NCI-H526 (cell line): ENCODE measurements at regions not wholly inside any gene's neighbourhood (a gene's known extent, or its start where the extent isn't known, plus 50 kb on each side); places are given as distances from the start of the nearest gene placed in this dataset.
"Not testable (repeated sequence)": the region's sequence is repeated elsewhere in the genome, so short reads cannot be mapped to it uniquely, and the experiment has no call there.

Experiments
- DNase-seq, 2 experiments: peaks; one replicate each; lab custom pipeline; 2025; lab: John Stamatoyannopoulos, UW

DNA sequence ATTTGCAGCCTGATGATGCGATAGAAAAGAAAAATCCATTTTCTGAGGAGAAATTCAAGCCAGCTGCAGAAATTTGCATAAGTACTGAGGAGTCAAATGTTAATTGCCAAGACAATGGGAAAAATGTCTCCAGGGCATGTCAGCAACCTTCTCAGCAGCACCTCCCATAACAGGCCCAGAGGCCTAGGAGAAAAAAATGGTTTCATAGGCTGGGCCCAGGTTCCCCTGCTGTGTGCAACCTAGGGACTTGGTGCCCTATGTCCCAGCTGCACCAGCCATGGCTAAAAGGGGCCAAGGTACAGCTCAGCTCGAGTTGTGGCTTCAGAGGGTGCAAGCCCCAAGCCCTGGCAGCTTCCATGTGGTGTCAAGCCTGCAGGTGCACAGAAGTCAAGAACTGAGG lies 144.8 kb upstream of the PRKD1 start:
- DNase-seq = not testable (repeated sequence)

DNA sequence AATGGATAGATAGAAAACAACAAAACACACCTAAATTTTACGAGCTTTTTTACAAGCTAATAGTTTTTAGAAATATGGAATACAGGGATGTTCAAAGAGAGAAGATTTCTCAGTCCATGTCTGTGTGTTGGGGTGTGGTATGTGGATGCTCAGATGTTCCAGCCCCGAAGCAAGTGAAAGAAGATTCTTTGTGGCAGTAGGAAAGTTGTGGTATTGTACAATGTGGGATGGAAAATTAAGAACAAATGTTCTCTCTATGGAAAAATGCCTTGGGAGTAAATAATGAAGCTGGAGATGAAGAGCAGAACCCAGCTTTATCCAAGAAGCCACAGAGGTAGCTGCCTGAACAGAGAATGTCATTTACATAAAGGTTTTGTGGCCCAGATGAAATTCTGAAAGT lies 150.3 kb upstream of the PRKD1 start:
- DNase-seq = no peak

DNA sequence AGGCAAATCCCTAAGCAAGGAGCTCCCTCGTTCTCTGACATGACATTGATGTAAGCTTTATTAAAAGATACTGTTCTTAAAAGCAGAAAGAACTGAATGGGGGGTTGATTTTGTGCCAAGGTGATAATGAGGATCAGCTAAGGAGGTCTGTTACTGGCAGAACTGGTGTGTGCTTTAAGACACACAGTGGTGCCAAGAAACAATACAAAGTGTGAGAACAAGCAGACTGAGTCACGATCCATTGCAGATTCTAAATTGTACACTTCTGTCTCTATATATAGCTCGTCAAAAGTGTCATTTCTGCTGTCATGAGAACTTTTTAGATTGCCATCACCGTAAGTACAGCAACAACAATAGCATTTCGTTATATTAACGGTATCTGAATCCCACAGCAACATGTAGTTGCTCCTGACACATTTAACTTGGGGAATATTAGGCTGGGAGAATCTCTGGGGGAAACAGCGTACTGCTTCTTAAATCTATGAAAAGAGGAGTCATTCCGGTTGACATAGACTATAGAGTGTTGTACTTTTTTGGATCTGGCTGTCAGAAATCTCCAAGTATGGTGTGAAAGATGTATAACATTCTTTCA lies 151.3 kb upstream of the PRKD1 start:
- no peak for DNase-seq

DNA sequence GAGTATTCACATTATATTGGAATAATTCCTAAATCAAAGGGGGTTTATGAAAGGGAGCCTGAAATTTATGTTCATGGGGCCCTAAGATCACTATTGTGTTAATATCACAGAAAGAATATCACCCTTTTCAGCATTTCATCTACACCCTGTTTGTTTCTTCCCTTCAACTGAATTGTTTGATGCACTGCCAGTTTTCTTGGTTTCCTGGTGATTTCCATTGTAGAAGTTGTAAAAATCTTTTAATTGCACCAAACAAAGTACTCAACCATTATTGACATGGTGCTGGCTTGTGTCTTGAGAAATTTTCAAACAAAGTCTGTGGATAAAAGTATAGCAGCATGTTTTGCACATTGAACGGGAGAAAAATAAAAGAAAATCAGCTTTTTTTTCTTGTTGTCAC lies 154.8 kb upstream of the PRKD1 start:
- no peak for DNase-seq

DNA sequence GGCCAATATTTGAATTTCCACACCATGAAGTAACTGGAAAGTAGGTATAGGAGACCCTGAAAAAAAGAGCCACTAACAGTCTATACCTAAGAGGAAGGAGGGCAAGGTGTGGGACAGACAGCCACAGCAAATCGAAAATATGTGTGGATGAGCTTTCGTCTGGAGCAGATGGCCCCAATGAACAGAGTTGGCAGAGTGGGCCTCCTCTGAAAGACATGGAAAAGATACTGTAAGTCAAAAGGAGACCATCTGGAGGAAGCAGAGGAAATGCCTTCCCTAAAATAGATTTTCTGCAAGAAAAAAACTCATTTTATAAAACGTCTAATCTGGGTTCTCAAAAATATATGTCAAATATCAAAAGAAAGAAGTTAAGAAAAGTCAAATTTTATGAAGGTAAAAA lies 157.2 kb upstream of the PRKD1 start:
- no peak for DNase-seq

DNA sequence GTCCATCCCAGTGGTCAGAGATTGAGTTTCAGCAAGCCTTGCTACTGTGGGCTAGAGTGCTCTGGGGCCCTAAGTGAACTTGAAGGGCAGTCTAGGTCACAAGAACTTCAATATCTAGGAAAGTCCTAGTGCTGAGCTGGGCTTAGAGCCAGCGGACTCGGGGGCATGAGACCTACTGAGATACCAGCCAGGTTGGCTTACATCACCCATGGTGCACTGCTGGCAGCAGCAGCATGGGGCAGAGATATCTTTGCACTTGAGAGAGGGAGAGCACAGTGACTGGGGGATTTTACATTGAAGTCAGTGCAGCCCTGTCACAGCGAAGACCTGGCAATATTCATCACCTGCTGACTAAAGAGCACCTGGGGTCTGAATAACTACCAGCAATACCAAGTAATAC lies 158.3 kb upstream of the PRKD1 start:
- no peak for DNase-seq

DNA sequence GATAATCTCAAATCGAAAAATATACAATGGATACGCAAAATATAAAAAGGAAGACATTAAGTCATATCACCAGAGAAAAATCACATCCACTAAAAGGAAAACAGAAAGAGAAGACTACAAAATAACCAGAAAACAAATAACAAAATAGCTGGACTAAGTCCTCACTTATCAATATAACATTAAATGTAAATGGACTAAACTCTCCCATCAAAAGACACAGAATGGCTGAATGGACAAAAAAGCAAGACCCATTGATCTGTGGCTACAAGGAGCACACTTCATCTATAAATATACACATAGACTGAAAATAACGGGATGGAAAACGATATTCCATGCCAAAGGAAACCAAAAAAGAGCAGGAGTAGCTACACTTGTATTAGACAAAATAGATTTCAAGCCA lies 161.0 kb upstream of the PRKD1 start:
- no peak for DNase-seq

DNA sequence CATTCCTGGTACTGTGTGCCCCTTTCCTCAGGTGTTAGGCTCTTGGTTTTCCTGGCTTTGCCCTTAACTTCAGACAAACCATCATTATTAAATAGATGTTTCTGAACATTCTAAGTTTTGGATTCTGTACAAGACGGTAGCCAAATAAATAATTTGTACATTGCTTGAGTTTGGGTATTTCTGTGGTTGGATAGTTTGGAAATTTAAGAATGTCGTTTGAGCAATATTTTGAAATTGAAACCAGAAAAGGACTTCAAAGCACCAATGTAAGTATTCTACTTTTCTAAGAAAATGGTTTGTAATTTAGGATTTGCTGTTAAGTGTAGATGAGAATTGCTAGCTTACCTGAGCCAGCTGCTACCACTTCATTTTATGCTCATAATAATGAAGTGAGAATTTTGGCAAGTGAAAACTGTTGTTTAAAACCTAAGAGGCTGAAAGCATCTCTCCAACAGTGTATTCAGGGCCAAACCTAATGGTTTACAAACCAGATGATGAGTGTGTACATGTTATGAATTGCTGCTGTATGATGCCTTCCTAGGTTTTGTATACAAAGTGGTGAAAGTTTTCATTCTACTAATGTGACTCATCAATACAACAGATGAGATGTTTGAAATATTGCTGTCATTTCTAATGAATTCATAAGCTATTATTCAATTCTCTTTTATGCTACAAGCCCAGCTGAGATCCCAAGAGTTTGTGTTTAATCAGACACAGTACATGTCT lies 181.5 kb upstream of the PRKD1 start:
- DNase-seq = no peak

DNA sequence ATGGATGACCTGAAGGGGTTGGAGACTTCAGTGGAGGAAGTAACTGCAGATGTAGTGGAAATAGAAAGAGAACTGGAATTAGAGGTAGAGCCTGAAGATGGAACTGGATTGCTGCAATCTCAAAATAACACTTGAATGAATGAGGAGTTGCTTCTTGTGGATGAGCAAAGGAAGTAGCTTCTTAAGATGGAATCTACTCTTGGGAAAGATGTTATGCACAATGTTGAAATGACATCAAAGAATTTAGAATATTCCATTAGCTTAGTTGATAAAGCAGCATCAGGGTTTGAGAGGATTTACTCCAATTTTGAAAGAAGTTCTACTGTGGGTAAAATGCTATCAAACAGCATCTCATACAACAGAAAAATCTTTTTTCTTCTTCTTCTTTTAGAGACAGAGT lies 186.4 kb upstream of the PRKD1 start:
- DNase-seq = no peak

DNA sequence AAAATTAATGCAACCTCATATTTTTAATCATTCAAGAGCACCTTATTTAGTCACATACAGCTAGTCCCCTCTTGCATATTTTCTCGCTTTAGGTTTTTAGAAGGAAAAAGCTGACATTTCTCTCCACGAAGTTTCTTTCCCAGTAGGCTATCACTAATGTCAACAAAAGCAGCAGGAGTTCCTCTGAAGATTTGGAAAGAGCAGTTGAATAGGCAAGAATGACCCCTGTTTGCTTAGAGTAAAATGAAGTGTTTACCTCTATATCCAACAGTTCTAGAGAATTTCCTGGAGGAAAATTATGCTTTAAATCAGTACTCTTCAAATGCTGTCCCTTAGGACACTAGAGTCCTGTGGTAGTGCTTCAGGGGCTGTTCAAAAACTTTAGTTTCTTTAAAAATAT lies 188.1 kb upstream of the PRKD1 start:
- no peak for DNase-seq

DNA sequence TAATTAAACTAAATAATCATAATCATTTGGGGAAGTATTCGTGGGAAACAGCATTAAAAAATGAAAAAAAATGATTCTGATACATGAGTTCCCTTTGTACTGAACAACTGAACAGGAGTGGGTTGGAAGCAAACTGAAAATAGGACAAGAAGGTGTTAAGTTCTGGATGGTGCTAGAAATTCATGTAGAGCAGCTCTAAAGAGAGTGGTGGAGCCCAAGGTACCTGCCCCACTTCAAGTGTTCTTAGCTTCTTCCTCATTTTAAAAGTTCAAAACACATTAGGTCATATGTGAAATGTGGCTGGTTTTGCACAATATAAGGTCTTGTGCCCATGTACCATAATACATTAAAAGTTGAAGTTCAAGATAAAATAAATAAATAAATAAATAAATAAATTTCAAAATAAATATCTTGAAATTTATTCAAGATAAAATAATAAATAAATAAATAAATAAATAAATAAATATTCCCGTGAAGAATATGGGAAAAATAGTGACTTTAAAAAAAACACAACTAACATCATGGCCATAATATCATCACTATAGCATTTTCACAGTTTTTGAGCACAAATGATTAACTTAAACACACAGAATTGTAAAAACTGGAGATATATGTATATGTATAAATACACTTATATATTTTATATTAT lies 191.5 kb upstream of the PRKD1 start:
- DNase-seq = no peak

DNA sequence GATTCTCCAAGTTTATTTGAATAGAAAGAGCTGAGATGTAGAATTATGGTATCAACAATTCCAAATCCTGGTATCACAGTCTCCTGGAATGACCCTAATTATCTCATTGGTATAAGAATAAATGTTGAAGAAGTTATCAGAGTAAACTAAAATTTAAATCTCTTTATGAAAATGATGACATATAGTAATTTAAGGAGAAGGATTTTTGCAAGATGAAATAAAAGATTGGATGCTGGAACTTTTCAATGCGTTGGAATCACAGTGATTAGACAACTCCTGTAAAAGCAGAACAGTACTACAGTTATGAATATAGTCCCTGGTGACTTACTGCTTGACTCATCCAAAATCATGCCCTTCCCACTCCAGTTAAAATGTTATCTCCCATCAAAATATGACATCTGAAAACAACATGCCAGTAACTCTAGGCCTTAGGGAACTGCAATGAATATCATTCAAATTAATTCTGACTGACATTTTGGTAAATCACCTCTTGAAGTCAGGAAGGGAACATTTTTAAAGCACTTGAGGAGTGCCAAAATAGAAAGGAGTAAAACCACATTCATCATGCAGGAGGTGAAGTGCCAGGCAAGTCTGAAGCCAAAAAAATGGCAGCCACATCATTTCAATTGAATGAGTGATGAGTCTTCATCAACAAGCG lies 197.8 kb upstream of the PRKD1 start:
- DNase-seq = no peak

DNA sequence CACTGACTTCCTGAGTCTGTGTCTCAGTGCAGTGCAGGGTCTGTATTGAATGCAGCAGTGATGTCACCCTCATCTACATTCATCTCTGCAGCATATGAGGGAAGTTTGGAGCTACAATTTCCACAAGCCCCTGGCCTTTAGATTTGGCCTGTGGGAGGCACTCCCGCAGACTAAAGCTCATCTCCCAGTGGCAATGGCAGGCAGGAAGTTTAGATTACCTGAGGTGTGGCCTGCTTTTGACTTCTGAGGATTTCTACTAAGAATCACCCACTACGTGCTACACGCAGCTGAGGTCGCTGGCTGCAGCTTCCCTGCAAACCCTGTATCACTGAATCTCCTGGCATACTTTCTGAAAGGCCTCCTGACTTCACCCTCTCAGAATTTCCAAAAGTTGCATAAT lies 202.2 kb upstream of the PRKD1 start:
- no peak for DNase-seq

DNA sequence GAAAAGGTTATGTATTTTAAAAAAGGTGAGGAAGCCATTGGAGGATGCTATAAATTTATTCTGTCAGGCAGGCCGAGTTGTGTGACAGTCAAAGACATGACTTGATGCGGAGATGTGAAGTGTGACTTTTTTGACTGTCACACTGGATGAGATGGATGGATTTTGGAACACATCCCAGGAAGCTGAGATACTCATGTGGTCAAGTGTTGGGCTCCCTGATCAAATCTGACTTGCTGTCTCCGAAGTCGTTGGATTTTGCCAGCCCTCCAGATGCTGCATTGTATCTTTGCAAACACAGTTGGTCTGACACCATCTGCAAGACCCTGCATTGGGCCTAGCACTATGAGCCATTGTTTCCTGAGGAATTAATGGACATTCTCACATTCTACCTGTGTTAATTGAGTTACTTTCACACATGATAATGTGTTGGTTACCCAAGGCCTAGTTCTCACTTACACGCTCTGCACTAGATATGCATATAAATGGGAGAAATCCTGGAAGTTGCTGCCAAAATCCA lies 204.0 kb upstream of the PRKD1 start:
- no peak for DNase-seq

DNA sequence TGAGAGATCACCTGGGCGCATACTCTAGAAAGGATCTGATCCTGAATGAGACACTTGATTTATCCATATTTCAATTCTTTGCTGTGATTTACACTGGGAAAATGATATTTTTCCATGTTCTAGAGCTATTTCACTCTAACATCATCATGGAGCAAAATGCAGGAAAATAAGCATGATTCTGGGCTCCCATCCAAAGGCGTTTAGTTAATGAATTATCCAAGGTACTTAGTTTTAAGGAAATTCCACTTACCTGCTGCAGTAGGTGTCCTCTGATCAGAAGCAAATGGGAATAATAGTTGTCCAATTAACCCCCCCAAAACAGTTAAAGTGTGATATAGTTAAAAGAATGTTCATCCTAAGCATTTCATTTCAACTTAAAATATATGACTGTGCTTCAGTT lies 204.5 kb upstream of the PRKD1 start:
- no peak for DNase-seq

DNA sequence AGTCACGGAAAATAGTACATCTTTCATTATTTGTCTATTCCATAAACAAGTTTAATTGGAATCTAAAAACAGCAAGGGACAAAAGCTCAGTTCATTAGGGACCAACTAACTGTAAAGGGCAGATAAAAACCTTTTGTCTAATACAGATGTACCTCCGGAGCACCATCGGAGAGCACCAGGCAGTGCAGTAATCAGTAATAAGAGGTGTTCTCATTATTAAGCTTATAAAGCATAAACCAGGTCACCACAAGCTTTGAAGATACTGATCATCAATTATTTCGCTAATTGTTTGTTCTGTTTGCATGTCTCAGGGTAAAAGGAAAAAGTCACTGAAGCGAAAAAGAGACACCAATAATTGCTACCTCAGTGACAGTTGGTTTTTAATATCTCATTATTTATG lies 207.3 kb upstream of the PRKD1 start:
- no peak for DNase-seq

DNA sequence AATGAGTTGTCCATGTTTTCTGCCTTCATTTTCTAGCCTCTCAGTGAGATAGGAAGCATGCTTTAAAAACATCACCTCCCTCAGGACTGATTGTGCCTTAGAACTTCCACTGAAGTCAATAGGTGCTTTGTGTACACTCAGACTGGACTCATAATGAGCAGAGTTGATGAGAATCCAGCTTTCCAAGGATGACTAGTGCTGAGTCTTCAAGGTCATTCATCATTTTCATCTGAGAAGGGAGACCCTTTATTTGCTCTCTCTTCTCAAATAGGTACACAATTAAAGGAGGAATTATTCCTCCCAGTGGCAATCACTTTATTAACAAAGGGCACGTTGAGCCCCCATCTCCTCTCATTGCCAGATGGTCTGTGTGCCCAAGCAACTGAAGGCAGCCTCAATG lies 210.9 kb upstream of the PRKD1 start:
- no peak for DNase-seq

DNA sequence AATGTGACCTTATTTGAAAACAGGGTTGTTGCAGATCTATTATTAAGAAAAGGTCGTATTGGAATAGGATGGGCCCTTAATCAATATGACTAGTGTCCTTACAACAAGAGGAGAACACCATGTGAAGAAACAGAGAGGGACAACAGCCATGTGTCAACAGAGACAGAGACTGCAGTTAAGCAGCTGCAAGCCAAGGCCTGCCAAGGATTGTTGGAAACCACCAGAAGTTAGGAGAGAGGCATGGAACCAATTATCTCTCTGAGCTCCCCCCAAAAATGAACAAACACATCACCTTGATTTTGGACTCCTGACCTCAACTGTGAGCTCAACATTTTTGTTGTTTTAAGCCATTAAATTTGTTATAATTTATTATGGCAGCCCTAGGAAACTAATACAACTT lies 214.6 kb upstream of the PRKD1 start:
- no peak for DNase-seq

DNA sequence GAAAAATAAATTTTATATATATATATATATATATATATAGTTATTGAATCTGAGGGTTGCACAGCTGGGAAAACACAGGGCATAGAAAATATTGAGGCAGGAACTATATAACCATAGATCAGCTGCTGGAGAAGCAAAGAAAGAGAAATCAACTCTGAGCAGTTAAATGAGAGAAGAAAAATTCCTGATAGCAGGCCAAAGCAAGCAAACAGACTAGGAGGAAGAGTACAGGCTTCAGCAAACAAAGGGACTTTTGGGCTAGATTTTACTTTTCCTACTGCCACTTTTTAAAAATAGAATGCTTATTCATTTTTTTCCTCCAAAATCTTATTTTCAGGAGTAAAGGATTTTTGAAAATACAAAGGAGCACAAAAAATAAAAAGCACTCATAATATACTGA lies 216.0 kb upstream of the PRKD1 start:
- DNase-seq = no peak

DNA sequence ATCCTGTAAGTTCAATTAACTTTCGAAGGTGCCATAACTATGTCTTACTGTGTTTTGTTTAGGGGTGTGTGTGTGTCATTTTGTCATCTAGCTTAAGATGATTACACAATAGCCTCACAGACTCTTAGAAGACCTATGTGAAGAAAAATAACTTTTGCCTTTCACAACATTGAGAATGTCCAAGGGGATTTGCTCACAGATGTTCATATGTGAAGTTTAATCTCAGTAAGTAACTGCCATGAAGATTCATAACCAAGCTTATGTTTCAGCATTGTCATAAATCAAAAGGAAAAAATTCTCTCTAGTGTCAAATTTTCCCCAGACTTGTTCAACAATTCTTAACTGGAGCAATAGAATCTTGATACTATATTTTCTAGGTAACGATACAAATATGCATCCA lies 226.1 kb upstream of the PRKD1 start:
- no peak for DNase-seq

DNA sequence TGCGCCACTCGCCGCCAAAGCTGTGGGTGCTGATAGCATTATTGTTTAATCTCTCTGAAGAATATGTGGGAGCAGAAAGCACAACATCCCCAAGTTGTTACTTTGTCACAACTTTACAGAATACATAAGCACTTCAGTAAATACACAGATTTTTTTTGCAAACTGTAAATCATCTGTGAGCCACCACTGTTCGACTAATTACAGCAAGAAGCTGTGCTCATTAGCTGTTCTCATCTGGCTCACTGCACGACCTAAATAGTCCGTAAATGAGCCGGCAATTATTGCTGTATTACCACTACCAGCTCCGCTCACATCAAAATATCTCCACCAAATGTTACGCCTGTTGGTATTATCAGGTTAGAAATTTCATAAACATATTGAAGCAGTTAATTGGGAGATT lies 228.9 kb upstream of the PRKD1 start:
- no peak for DNase-seq

DNA sequence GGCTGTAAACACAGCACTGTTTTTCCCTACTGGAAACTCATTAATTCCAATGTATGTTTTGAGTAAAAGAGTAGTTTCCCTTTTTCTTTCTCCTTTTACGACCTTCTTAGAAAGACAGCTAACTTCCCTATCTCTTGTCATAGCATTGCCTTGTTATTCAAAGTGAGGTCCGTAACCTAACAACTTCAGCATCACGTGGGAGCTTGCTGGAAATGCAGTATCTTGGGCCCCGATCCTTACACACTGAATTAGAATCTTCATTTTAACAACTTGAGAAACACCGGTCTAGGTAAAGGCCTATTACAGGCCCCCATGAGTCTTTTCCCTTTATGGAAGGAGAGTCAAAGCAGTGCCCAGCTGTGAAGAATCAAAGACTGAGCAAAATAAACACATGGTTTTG lies 230.7 kb upstream of the PRKD1 start:
- no peak for DNase-seq

DNA sequence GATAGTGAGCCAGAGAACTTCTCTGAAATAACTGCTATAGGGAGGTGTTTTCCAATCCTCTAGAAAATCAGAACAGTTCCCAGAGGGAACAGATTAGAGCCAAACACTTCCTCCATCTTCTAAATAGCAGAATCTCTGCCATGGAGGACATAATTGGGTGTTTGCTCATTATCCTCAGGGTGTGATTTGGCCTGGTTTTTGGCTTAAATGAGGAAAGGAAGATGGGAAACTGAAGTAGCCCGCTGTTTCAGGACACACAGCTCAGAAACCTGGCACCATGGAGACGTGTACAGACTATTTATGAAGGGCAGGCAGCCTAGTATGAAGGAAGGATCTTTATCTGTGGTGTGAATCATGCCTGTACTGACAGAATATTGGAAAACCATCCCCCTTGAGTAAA lies 231.7 kb upstream of the PRKD1 start:
- no peak for DNase-seq
